Activated CD4-positive, alpha-beta T cell treated with anti-CD3 and anti-CD28 coated beads for 48 hours (primary cell): ENCODE measurements at regions not wholly inside any gene's neighbourhood (a gene's known extent, or its start where the extent isn't known, plus 50 kb on each side); places are given as distances from the start of the nearest gene placed in this dataset.
"Not testable (repeated sequence)": the region's sequence is repeated elsewhere in the genome, so short reads cannot be mapped to it uniquely, and the experiment has no call there.

Experiments
- DNase-seq: peaks from one replicate; pipeline ENCODE4 v3.0.0-alpha.2; 2020

GRCh38 chr3:73835945-73836344 is 211.2 kb upstream of the PDZRN3 start:
- DNase-seq = no peak

GRCh38 chr3:73832426-73832825 is 207.7 kb upstream of the PDZRN3 start:
- no peak for DNase-seq

DNA sequence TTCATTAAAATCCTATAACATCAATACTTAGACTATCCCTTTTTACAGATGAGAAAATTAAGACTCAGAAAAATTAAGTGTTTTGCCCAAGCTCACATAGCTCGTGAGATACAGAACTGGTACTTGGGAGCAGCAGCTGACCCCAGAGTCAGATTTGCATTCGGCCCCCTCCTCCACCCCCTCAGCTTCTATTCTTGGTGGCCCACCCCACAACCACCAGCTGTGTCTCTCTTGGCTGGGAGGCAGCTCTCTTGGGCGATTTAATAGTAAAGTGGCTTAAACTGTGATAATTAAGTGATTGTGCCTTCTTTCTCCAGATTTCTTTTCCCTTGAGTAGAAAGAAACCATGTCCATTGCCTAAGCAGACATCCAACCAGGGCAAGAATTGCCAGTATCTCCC is 203.6 kb upstream of the PDZRN3 start:
- no peak for DNase-seq

GRCh38 chr3:73827725-73828211 is 203.0 kb upstream of the PDZRN3 start:
- DNase-seq = no peak

- DNase-seq = no peak
Measured at GRCh38 chr3:73827204-73827603, 202.5 kb upstream of the PDZRN3 start.

- not testable (repeated sequence) for DNase-seq
Measured at GRCh38 chr3:73820896-73821295, 196.2 kb upstream of the PDZRN3 start.

DNA sequence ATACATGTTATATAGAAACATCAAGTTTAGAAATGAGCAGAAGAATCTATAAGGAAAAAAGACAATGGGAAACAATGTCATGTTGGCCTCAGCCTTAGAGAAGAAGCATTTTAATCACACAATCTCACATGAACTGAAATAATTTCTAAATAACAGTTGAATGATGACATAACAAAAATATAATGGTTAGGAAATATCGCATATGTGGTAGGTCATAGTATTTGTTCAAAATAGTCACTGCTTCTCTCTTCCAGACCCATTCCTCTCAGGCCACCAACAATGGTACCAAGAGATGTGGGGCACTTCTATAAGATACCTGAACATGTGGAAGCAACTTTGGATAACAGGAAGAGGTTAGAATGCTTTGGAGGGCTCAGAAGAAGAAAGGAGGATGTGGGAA is 195.7 kb upstream of the PDZRN3 start:
- no peak for DNase-seq

- DNase-seq = no peak
Measured at GRCh38 chr3:73815966-73816365, 191.2 kb upstream of the PDZRN3 start.

DNA sequence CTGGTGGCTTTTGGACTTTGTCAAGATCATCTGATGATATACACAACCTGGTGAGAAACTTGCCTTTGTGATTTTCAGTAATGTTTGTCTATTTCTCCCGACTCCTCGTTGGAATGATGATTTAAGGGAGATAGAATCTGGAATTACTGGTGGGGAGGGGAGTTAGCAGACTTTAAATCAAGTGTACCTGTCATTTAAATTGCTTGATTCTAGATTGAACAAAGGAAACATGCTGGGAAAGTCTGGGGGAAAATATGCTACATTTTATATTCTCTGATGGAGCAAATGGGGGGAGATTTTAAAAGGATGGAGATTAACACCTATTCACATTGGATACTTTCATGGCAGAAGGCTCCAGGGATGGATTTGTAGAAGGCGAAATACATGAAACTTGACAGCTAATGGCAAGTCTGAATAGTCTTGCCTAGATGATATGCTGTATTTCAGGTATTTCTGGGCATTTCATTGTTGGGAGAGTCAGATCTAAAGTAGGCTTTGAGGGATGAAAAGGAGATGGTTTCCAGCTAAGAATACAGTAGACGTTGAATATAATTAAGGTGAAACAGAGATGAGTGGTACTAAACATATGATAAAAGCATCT is 189.1 kb upstream of the PDZRN3 start:
- no peak for DNase-seq

- no peak for DNase-seq
Measured at GRCh38 chr3:73813291-73813690, 188.6 kb upstream of the PDZRN3 start.

DNA sequence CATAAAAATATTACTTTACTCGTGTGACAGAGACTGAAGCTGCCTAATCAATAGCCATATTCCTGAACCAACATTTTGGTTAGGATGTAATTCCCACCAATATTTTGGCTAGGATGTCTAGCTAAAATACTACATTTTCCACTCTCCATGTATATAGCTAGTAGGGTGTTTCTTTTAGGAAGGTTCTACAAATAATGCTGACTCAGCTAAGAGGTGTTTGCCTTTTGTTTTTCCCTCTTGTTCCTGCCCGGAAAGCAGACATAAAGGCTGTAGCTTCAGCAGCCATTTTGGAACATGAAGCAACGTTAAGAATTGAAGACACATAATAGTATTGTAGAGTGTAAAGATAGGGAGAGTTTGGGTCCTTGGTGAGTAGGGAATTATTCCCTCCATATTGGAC is 187.3 kb upstream of the PDZRN3 start:
- DNase-seq = no peak

GRCh38 chr3:73808862-73809509 is 184.2 kb upstream of the PDZRN3 start:
- DNase-seq = no peak

- DNase-seq = no peak
Measured at GRCh38 chr3:73805435-73805834, 180.7 kb upstream of the PDZRN3 start.

GRCh38 chr3:73804204-73804603 is 179.5 kb upstream of the PDZRN3 start:
- DNase-seq = no peak

DNA sequence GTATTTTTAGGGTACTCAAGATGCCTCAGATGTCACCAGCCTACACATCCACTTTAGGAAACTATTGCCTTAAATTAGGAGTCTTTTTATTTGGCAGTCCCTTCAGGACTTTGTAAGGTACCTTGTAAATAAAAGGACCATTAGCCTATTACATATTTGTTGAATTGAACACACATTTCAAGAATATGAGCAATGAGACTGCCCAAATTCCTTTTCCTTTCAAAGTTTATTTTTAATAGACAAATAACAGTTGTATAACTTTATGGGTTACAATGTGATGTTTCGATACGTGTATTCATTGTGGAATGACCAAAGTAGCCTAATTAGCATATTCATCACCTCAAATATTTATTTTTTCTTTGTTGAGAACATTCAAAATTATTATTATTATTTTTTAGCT is 176.7 kb upstream of the PDZRN3 start:
- DNase-seq = no peak

DNA sequence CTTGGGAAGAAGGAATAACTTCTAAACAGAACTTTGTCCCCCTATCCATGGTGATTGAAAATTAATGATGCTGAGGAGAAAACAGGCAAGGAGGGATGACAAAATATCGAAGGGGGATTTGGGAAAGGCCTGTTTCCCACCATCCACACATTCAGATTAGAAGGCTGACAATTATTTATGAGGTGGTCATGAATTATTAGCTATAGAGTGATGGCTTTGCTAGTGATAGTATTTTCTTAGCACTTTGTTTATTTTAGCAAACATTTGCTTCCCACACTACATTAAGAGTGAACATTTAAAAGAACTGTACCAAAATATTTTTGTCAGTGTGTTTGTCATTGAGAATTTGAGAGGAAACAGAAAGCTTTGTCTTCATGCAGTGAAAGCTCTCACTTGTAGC is 172.6 kb upstream of the PDZRN3 start:
- no peak for DNase-seq

- DNase-seq = no peak
Measured at GRCh38 chr3:73796382-73796781, 171.6 kb upstream of the PDZRN3 start.

GRCh38 chr3:73791356-73791755 is 166.6 kb upstream of the PDZRN3 start:
- no peak for DNase-seq

DNA sequence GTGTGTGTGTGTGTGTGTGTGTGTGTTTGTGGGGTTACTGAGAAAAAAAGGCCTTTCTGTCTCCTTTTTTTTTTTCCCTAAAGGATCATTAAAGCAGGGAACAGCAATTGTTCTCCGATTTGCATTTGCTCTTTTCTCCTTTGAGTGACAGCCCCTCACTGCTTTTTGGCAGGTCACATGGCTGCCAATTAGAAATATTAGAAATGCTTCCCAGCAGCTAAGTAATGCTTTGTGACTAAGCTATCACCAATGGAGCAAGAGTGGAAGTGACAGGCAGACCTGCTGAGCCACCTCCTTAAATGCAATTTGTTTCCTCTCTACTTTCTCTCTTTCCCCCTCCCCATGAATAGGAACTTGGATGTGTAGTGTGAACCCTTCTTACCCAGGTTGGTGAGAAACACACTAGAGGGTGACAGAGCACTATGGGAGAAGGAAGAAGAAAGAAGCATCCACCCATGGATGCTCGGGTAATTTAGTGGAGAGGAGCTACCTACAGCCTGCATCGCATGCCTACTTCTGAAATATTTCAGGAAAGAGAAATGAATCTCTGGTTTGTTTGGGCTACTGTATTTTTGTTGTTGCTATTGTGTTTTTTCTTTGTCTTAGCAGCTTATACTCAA is 165.2 kb upstream of the PDZRN3 start:
- DNase-seq = no peak

DNA sequence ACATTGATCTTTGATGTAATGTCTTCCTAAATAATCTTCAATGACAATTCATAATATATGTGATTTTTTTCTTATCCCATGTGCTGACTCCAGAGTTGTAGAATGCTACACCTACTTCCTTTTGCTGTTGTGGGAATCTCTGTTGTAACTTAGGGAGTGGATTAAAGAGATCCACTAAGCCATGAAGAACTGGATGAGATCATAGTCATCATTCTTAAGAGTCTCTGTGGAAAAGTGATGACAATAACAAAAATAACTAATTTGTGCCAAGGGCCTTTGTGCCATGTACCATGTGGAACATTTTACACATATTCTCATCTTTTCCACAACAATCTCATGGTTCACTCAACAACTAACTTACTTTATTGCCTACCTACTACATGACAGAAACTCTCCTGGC is 162.9 kb upstream of the PDZRN3 start:
- no peak for DNase-seq

DNA sequence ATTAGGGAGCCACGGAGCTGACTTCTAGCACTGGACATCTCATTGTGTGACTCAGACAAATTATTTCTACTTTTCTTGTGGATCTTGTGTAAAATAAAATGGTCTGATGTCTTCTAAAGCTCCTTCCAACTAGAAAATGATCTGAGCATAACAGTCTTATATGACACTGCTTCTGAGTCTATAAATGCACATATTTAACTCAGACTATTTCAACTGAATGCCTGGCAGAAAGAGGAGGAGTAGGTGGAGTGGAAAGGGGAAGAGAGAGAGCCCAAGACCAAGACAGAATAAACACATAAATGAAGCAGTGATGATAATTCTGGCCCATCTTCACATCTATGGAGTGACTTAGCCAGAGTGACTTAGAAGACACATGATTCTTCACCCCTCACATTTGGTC is 162.3 kb upstream of the PDZRN3 start:
- DNase-seq = no peak

DNA sequence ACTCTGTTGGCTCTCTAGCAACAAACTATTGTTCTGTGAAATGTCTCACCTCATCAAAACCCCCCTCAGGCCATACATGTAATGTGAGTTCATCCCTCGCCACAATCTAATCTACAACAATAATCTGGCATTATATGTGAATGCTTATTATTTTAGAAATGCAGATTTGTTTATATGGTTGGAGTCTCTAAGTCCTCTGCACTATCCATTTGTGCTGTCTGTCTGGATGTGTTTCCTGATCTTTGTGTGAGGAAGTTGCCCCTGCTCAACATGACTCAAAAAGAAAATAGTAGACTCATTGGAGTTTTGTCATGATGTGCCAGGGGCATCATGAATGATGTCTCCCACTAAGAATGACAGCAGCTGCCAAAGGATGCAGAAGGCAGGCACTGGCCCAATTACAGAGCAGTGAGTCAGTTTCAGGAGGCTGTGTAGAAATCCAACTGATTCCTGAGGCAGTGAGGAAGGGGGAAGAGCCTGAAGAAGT is 161.6 kb upstream of the PDZRN3 start:
- DNase-seq = no peak

- DNase-seq = no peak
Measured at GRCh38 chr3:73784686-73785392, 160.1 kb upstream of the PDZRN3 start.

- no peak for DNase-seq
Measured at GRCh38 chr3:73783811-73784210, 159.1 kb upstream of the PDZRN3 start.
